GM12872 (cell line): ENCODE measurements at regions not wholly inside any gene's neighbourhood (a gene's known extent, or its start where the extent isn't known, plus 50 kb on each side); places are given as distances from the start of the nearest gene placed in this dataset.

Experiments
- TF ChIP-seq, protein P1 (sequence below): IDR thresholded peaks from 3 replicates; pipeline ENCODE4 v1.5.1; 2011; ENCODE audit warnings: low read depth, mild to moderate bottlenecking, low read length, moderate library complexity; ENCODE audit not compliant: insufficient read depth

DNA sequence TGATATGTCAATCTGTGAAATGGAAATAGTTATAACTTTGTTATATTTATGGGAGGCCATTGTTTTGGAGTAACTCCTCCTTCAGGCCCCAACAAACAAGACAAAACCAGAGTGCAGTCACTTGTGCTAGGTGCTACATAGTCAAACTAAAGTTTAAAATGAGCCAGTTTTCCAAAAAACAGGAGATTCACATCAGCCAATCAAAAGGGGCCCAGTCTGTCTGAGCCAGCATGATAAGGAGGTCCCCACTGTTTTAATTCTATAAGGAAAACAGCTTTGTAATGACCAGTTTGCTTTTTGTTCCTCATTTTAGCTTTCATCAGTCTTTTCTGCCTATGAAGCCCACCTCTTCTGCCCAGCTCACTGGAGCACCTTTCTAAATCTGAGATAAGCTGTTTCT lies 94.7 kb upstream of the SLC7A14 start:
- TF ChIP-seq, protein P1, sequence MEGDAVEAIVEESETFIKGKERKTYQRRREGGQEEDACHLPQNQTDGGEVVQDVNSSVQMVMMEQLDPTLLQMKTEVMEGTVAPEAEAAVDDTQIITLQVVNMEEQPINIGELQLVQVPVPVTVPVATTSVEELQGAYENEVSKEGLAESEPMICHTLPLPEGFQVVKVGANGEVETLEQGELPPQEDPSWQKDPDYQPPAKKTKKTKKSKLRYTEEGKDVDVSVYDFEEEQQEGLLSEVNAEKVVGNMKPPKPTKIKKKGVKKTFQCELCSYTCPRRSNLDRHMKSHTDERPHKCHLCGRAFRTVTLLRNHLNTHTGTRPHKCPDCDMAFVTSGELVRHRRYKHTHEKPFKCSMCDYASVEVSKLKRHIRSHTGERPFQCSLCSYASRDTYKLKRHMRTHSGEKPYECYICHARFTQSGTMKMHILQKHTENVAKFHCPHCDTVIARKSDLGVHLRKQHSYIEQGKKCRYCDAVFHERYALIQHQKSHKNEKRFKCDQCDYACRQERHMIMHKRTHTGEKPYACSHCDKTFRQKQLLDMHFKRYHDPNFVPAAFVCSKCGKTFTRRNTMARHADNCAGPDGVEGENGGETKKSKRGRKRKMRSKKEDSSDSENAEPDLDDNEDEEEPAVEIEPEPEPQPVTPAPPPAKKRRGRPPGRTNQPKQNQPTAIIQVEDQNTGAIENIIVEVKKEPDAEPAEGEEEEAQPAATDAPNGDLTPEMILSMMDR, result no peak

DNA sequence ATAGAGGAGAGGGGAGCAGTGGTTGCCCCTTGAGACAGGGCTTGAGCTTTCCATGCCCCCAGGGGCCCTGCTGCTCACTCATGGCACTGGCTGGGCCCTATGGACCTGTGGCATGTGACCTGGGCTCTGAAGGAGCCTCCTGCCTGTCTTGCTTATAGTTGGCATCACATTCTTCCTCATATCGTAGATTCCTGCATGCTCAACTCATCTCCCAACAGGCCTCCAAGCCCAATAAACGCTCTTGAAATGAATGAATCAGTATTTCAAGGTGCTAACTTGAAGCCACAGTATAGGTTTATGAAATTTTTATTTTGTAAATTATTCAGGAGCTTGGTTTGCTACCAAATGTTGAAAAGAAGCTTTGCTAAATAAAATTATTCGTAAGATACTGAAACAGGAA lies 93.3 kb upstream of the SLC7A14 start:
- TF ChIP-seq, protein P1, result no peak

DNA sequence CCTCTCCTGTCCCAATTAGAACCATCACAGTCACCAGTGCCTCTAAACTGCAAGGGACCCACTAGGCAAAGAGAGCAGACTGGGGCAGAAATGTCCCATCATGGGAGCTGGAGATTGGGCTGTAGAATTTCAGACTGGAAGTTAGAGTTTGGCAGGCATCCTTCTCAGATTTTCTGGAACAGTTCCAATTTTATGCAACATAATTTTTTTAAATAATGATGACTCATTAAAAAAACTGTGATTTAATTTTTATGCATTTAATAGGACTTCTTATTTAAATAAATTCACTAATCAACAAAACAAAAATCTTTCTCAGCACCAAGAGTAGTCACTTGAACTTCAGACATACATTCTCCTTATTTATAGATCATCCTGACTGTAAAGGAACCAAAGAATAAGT lies 84.6 kb upstream of the SLC7A14 start:
- TF ChIP-seq, protein P1, result no peak

DNA sequence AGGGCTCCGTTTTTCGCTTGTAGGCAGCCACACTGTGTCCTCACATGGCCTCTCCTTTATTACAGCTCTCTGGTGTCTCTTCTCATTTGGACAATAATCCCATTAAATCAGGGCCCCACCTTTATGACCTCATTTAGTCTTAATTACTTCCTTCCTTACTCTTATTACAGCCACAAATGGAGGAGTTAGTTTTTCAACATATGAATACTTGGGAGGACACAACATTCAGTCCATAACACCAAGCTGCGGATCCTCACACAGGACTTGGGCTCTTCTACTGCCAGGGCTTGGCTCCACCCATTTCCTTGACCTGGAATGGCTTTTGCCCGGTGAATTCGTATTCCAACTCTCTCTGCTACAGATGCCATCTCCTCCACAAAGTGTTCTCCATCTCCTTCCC lies 74.3 kb upstream of the SLC7A14 start:
- TF ChIP-seq, protein P1, result no peak

DNA sequence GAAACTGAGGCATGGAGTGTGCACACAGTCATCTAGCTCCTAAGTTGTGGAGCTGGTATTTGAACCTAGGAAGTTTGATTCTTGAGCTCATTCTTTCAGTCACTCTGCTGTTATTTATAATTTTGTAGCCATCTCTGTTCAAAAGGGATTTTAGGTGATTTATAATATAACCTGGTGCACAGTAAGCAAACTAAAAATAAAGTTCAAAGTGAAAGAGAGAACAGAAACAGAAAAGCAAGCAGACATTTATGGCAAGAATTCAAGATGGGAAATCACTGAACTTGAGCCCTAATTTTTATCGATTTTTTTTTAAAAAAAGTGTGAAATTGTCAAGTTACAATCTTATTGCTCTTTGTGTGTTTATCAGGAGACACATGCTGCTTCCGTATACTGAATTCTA lies 71.4 kb upstream of the SLC7A14 start:
- TF ChIP-seq, protein P1, result no peak

DNA sequence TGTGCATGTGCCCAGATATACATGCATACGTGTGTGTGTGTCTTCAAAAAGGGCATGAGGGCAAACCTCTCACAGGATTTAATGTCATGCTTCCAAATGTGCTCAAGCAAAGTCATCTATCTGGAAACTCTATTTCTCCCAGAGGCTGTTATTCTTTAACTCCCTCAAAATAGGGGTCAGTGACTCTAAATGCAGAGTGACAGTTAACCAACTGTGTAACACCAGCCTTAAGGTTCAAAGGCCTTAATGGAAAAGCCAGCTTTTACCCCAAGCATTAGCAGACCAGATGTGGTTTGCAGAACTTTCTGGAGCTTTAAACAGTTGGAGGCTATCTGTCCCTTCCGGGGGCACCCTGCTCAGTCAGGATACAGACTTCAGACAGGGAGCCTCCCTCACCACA lies 70.4 kb upstream of the SLC7A14 start:
- TF ChIP-seq, protein P1, result no peak

DNA sequence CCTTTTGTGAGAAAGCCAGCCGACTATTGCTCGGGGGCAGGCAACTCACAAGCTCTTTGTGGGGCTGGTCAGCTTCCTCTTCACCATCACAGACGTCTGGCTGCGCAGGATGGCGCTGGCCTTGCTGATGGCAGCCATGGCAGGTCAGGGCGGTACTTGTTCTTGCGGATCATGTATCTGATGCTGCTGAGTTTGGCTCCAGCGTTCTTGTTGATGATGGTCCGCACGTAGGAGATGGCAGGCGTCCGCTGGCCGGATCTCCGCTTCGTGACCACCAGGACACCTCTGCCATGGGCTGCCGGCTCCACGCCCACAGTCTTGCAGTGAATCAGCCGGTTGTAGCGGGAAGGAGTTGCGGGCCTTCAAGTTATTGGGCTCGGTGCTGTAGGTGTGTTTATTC lies 67.9 kb upstream of the SLC7A14 start:
- TF ChIP-seq, protein P1, result no peak

DNA sequence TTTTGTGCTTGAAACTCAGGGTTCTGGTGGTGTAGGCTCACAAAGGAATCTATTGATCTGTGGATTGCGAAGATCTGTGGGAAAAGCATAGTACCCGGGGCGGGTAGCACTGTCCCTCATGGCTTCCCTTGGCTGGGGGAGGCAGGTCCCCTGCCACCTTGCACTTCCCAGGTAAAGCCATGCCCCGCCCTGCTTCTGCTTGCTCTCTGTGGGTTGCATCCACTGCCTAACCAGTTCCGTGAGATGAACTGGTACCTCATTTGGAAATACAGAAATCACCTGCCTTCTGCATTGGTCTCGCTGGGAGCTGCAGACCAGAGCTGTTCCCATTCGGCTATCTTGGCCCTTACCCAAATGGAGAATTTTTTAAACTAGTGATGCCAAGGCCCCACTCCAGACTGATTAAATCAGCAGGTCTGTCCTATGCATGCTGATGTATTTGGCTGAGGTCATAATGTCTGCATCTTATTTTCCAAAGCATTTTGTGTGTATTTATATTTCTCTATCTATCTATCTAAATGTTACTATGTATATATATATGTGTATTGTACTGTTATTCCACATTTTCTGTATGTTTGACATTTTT lies 65.5 kb upstream of the SLC7A14 start:
- TF ChIP-seq, protein P1, result no peak
